HCT116 (cell line): ENCODE measurements at regions not wholly inside any gene's neighbourhood (a gene's known extent, or its start where the extent isn't known, plus 50 kb on each side); places are given as distances from the start of the nearest gene placed in this dataset.

Experiments used
- ATAC-seq: fragments of 200-7000 bp; cut with Tn5 transposase; 2 replicates; pipeline ENCODE4 v1.9.1; 2020; ENCODE audit warnings: mild to moderate bottlenecking, moderate library complexity
- BruUV-seq: library from RNA; stranded (reverse); fragments of 400-500 nt; replicated peaks from 2 replicates; lab custom pipeline; 2021; lab: Mats Ljungman, UMichigan
- CTCF ChIA-PET: fragments of 300-600 bp; sonication (Branson Sonifier 250); formaldehyde crosslinking; loops from one replicate; lab custom pipeline; 2021; ENCODE audit warnings: antibody characterized with exemption; lab: Charles Lee
- POLR2A ChIA-PET: fragments of 300-600, 350-600 bp; sonication (Branson Sonifier 250); formaldehyde crosslinking; loops from one replicate; lab custom pipeline; 2021; ENCODE audit warnings: antibody characterized with exemption; lab: Charles Lee
- RAD21 ChIA-PET, 2 experiments: fragments of 300-600 bp; sonication (Branson Sonifier 250); formaldehyde crosslinking; loops; one replicate each; lab custom pipeline; 2023; ENCODE audit warnings: low total read pairs in 2 of 2; ENCODE audit not compliant: uncharacterized antibody in 2 of 2, unreplicated experiment in 2 of 2, low non-redundant PET in 1 of 2; lab: Charles Lee
- DNase-seq: peaks from one replicate; pipeline ENCODE4 v3.0.0-alpha.2; 2010; ENCODE audit warnings: low read depth, low spot score
- H2AFZ ChIP-seq: fragments of 200-600 bp; shearing (Covaris generic), sonication (generic); 2 replicates; pipeline ENCODE4 v1.6.1; 2017; ENCODE audit warnings: low read depth, mixed run types, mixed read lengths, antibody characterized with exemption, low read length; ENCODE audit not compliant: poor library complexity, severe bottlenecking
- H3K27ac ChIP-seq: 2 replicates; pipeline ENCODE4 v1.5.1; 2012; ENCODE audit warnings: low read depth, low read length
- H3K27me3 ChIP-seq: fragments of 200-600 bp; sonication (generic); 2 replicates; pipeline ENCODE4 v1.6.1; 2016; ENCODE audit warnings: mixed run types, low read length, mixed read lengths; ENCODE audit not compliant: insufficient read depth
- H3K36me3 ChIP-seq, 2 experiments: fragments of 200-500 bp in 1 of 2; fragments of 200-600 bp in 1 of 2; sonication (Bioruptor generic) in 1 of 2; sonication (generic) in 1 of 2; 2 replicates each; pipeline versions ENCODE4 v1.5.1 to v1.6.1; 2014 to 2016; ENCODE audit warnings: low read length in 2 of 2, inconsistent platforms in 1 of 2, mixed read lengths in 1 of 2, mixed run types in 1 of 2; ENCODE audit not compliant: insufficient read depth in 2 of 2, control insufficient read depth in 1 of 2
- H3K4me1 ChIP-seq, 2 experiments: fragments of 200-600 bp in 1 of 2; sonication (generic) in 1 of 2; 2 replicates each; pipeline versions ENCODE4 v1.5.1 to v1.6.1; 2012 to 2017; ENCODE audit warnings: low read length in 2 of 2, inconsistent platforms in 1 of 2, mild to moderate bottlenecking in 1 of 2, mixed read lengths in 1 of 2, mixed run types in 1 of 2, moderate library complexity in 1 of 2; ENCODE audit not compliant: insufficient read depth in 2 of 2, control insufficient read depth in 1 of 2
- H3K4me2 ChIP-seq: fragments of 200-600 bp; sonication (generic); 2 replicates; pipeline ENCODE4 v1.6.1; 2017; ENCODE audit warnings: mixed run types, low read length, mixed read lengths
- H3K4me3 ChIP-seq, 2 experiments: fragments of 200-600 bp in 1 of 2; sonication (generic) in 1 of 2; replicated peaks in 1 of 2; 2 replicates each; pipeline ENCODE4 v1.5.1; 2011 to 2016; ENCODE audit warnings: low read length in 2 of 2, control low read depth in 1 of 2, low read depth in 1 of 2, mild to moderate bottlenecking in 1 of 2, mixed read lengths in 1 of 2, mixed run types in 1 of 2
- H3K79me2 ChIP-seq: fragments of 200-600 bp; sonication (generic); 2 replicates; pipeline ENCODE4 v1.6.1; 2017; ENCODE audit warnings: mild to moderate bottlenecking, mixed run types, low read length, moderate library complexity, mixed read lengths; ENCODE audit not compliant: insufficient read depth
- H3K9ac ChIP-seq: fragments of 200-600 bp; sonication (generic); 2 replicates; pipeline ENCODE4 v1.6.1; 2016; ENCODE audit warnings: low read length, mixed read lengths
- H3K9me2 ChIP-seq: fragments of 200-600 bp; sonication (generic), shearing (Covaris generic); 2 replicates; pipeline ENCODE4 v1.6.1; 2017; ENCODE audit warnings: mixed run types, mild to moderate bottlenecking, moderate library complexity; ENCODE audit not compliant: insufficient read depth
- H3K9me3 ChIP-seq, 2 experiments: fragments of 200-500 bp in 1 of 2; fragments of 200-600 bp in 1 of 2; sonication (Bioruptor generic) in 1 of 2; sonication (generic) in 1 of 2; 2 replicates each; pipeline ENCODE4 v1.6.1; 2014 to 2017; ENCODE audit warnings: low read length in 2 of 2, mixed read lengths in 2 of 2, inconsistent platforms in 1 of 2, low read depth in 1 of 2, mild to moderate bottlenecking in 1 of 2, mixed run types in 1 of 2, moderate library complexity in 1 of 2; ENCODE audit not compliant: control insufficient read depth in 1 of 2, insufficient read depth in 1 of 2
- H4K20me1 ChIP-seq: fragments of 200-600 bp; sonication (generic), shearing (Covaris generic); 2 replicates; pipeline ENCODE4 v1.6.1; 2017; ENCODE audit warnings: mixed run types, mild to moderate bottlenecking, moderate library complexity; ENCODE audit not compliant: insufficient read depth
- ATF3 ChIP-seq: IDR thresholded peaks from 2 replicates; pipeline ENCODE4 v1.6.1; 2012
- CBX3 ChIP-seq: IDR thresholded peaks from 2 replicates; pipeline ENCODE4 v1.6.1; 2012; ENCODE audit warnings: low read depth
- CEBPB ChIP-seq: IDR thresholded peaks from 2 replicates; pipeline ENCODE4 v1.6.1; 2012; ENCODE audit warnings: low read depth
- CTCF ChIP-seq, 3 experiments: fragments of 200-600 bp in 1 of 3; sonication (generic) in 1 of 3; IDR thresholded peaks in 2 of 3; conservative IDR thresholded peaks in 1 of 3; 2 replicates each; pipeline ENCODE4 v1.5.1; 2012 to 2017; ENCODE audit warnings: low read depth in 2 of 3, low read length in 2 of 3, antibody characterized with exemption in 1 of 3, borderline replicate concordance in 1 of 3, control low read depth in 1 of 3, mild to moderate bottlenecking in 1 of 3, mixed read lengths in 1 of 3, mixed run types in 1 of 3, moderate library complexity in 1 of 3; ENCODE audit not compliant: insufficient read depth in 1 of 3
- EGR1 ChIP-seq: IDR thresholded peaks from 2 replicates; pipeline ENCODE4 v1.6.1; 2012; ENCODE audit warnings: low read depth
- ELF1 ChIP-seq: IDR thresholded peaks from 2 replicates; pipeline ENCODE4 v1.6.1; 2012; ENCODE audit warnings: low read depth, borderline replicate concordance
- EZH2 ChIP-seq: fragments of 200-600 bp; sonication (generic); IDR thresholded peaks from 2 replicates; pipeline ENCODE4 v1.6.1; 2017; ENCODE audit warnings: antibody characterized with exemption, mixed run types
- EZH2phosphoT487 ChIP-seq: fragments of 200-600 bp; IDR thresholded peaks from 2 replicates; pipeline ENCODE4 v1.6.1; 2018; ENCODE audit warnings: antibody characterized with exemption, borderline replicate concordance
- JUND ChIP-seq: IDR thresholded peaks from 2 replicates; pipeline ENCODE4 v1.6.1; 2012
- MAX ChIP-seq: IDR thresholded peaks from 2 replicates; pipeline ENCODE4 v1.6.1; 2012
- POLR2A ChIP-seq: IDR thresholded peaks from 2 replicates; pipeline ENCODE4 v1.7.0; 2011; ENCODE audit warnings: borderline replicate concordance; ENCODE audit not compliant: insufficient read depth, insufficient read length; ENCODE audit errors: extremely low read depth
- POLR2AphosphoS5 ChIP-seq: IDR thresholded peaks from 2 replicates; pipeline ENCODE4 v1.6.1; 2011; ENCODE audit warnings: mild to moderate bottlenecking, low read depth, low read length, moderate library complexity
- RAD21 ChIP-seq: IDR thresholded peaks from 2 replicates; pipeline ENCODE4 v1.6.1; 2012; ENCODE audit warnings: low read depth, mild to moderate bottlenecking
- REST ChIP-seq: IDR thresholded peaks from 2 replicates; pipeline ENCODE4 v1.6.1; 2012; ENCODE audit warnings: low read depth
- SIN3A ChIP-seq: IDR thresholded peaks from 2 replicates; pipeline ENCODE4 v1.6.1; 2012; ENCODE audit warnings: low read depth
- SRF ChIP-seq: IDR thresholded peaks from 2 replicates; pipeline ENCODE4 v1.6.1; 2012; ENCODE audit warnings: low read depth
- YY1 ChIP-seq: IDR thresholded peaks from 2 replicates; pipeline ENCODE4 v1.6.1; 2011; ENCODE audit warnings: low read length, low read depth, moderate library complexity, mild to moderate bottlenecking; ENCODE audit not compliant: insufficient replicate concordance; ENCODE audit errors: extremely low read depth
- ZBTB33 ChIP-seq: IDR thresholded peaks from 2 replicates; pipeline ENCODE4 v1.6.1; 2011; ENCODE audit warnings: mild to moderate bottlenecking, low read length, moderate library complexity; ENCODE audit not compliant: insufficient replicate concordance; ENCODE audit errors: extremely low read depth
- ZFX ChIP-seq: fragments of 450-650 bp; IDR thresholded peaks from 2 replicates; pipeline ENCODE4 v1.6.1; 2017
- intact Hi-C: fragments of 100-400 bp; cut with micrococcal nuclease; formaldehyde crosslinking; loops from 2 replicates; pipeline ENCODE4 v1.10.0; 2022

GRCh38 chr1:214116258-214116657 is 128.5 kb downstream of the PROX1 start:
- RAD21 ChIA-PET: no interaction called here
- TF ChIP-seq ELF1 (no peak), EGR1 (no peak), SIN3A (no peak), REST (no peak), POLR2AphosphoS5 (no peak), CBX3 (no peak), CEBPB (no peak), CTCF (IDR thresholded peaks at IDR 0.05 in 2 of 3, conservative IDR thresholded peaks at IDR 0.05 in 1 of 3; ENCODE audit: borderline replicate concordance in 1 of 3, insufficient read depth in 1 of 3, low read depth in 2 of 3, low read length in 2 of 3) (no peak), JUND (no peak), EZH2phosphoT487 (no peak), RAD21 (no peak), ZFX (no peak), ATF3 (no peak), ZBTB33 (no peak), EZH2 (no peak), YY1 (no peak), POLR2A (no peak), MAX (no peak), SRF (no peak)
- TF ChIP-seq, all 23 proteins: peak for 0
- Histone ChIP-seq H3K4me3 (no peak overlapping the region), H3K4me1 (no peaks in the 10 kb centered on the region), H3K27ac (no peak overlapping the region), H3K36me3 (no peaks in the 10 kb centered on the region), H3K4me2 (no peak overlapping the region), H4K20me1 (no peaks in the 10 kb centered on the region), H3K9me3 (peaks cover 8 to 9% of the 10 kb centered on the region in 2 experiments; a peak in 2 of 4 replicates), H3K27me3 (no peaks in the 10 kb centered on the region), H2AFZ (no peak overlapping the region), H3K9ac (no peak overlapping the region), H3K79me2 (no peaks in the 10 kb centered on the region), H3K9me2 (no peaks in the 10 kb centered on the region)
- CTCF ChIA-PET: no interaction called here
- no TSS peak for BruUV-seq
- ATAC-seq: no peak
- intact Hi-C loops: no loop called here
- POLR2A ChIA-PET: no interaction called here
- no peak for DNase-seq
